ENCODE measurements at regions not wholly inside any gene's neighbourhood (a gene's known extent, or its start where the extent isn't known, plus 50 kb on each side); places are given as distances from the start of the nearest gene placed in this dataset.

DNA sequence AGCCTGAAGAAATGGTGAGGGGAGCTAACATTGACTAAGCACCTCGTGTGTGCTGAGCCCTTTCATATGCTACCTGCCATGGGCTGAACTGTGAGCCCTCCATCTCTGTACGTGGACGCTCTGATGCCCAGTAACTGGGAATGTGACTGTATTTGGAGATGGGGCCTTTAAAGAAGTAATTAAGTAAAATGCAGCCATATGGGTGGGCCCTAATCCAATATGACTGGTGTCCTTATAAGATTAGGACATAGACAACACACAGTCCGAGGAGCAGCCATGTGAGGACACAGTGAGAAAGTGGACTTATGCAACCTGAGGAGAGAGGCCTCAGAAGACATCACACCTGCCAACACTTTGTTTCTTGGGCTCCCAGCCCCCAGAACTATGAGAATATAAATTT, 92.7 kb upstream of the ATP1B1 start:
- Histone ChIP-seq H3K4me3 (ENCODE audit: control insufficient read depth in 2 of 3, extremely low read depth in 1 of 3, insufficient read depth in 2 of 3, low read depth in 1 of 3, low read length in 3 of 3) (no peak overlapping the region), H3K4me2 (ENCODE audit: control insufficient read depth, extremely low read depth, insufficient read depth, low read depth, low read length) (no peak overlapping the region), H2AFZ (ENCODE audit: control insufficient read depth, low read length) (no peak overlapping the region), H3K9ac (ENCODE audit: control insufficient read depth, extremely low read depth, insufficient read depth, low read length) (no peak overlapping the region), H3K36me3 (ENCODE audit: control insufficient read depth in 2 of 2, extremely low read depth in 1 of 2, insufficient read depth in 2 of 2, low read length in 2 of 2) (no peaks in the 10 kb centered on the region), H3K27ac (ENCODE audit: control insufficient read depth, insufficient read depth, low read length) (no peak overlapping the region), H3K9me1 (ENCODE audit: control insufficient read depth, extremely low read depth, insufficient read depth, low read length) (no peaks in the 10 kb centered on the region), H3K4me1 (ENCODE audit: control insufficient read depth, extremely low read depth, insufficient read depth, low read length) (no peaks in the 10 kb centered on the region), H4K20me1 (ENCODE audit: control insufficient read depth, extremely low read depth, insufficient read depth, low read length) (no peaks in the 10 kb centered on the region), H3K9me3 (ENCODE audit: control insufficient read depth, low read depth, low read length) (no peaks in the 10 kb centered on the region), H3K79me2 (ENCODE audit: control insufficient read depth, insufficient read depth, low read length) (no peaks in the 10 kb centered on the region), H3K27me3 (ENCODE audit: control insufficient read depth, extremely low read depth, insufficient read depth, low read length) (peaks cover 8% of the 10 kb centered on the region)
- dilution Hi-C loops (cut with MboI; ENCODE audit: extremely low pct_ligation_motif_present, low sequenced_read_pairs), result no loop called here
- TF ChIP-seq, protein P1, sequence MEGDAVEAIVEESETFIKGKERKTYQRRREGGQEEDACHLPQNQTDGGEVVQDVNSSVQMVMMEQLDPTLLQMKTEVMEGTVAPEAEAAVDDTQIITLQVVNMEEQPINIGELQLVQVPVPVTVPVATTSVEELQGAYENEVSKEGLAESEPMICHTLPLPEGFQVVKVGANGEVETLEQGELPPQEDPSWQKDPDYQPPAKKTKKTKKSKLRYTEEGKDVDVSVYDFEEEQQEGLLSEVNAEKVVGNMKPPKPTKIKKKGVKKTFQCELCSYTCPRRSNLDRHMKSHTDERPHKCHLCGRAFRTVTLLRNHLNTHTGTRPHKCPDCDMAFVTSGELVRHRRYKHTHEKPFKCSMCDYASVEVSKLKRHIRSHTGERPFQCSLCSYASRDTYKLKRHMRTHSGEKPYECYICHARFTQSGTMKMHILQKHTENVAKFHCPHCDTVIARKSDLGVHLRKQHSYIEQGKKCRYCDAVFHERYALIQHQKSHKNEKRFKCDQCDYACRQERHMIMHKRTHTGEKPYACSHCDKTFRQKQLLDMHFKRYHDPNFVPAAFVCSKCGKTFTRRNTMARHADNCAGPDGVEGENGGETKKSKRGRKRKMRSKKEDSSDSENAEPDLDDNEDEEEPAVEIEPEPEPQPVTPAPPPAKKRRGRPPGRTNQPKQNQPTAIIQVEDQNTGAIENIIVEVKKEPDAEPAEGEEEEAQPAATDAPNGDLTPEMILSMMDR (optimal IDR thresholded peaks at IDR 0.05 in 1 of 3, IDR thresholded peaks at IDR 0.05 in 1 of 3, conservative IDR thresholded peaks at IDR 0.05 in 1 of 3; ENCODE audit: extremely low read depth in 1 of 3, insufficient read depth in 2 of 3, low read length in 3 of 3), result no peak
- TF ChIP-seq EZH2 (IDR thresholded peaks at IDR 0.05; ENCODE audit: low read length), result no peak
- DNase-seq (ENCODE audit: low read depth, low spot score), result no peak
- no peak for FAIRE-seq

DNA sequence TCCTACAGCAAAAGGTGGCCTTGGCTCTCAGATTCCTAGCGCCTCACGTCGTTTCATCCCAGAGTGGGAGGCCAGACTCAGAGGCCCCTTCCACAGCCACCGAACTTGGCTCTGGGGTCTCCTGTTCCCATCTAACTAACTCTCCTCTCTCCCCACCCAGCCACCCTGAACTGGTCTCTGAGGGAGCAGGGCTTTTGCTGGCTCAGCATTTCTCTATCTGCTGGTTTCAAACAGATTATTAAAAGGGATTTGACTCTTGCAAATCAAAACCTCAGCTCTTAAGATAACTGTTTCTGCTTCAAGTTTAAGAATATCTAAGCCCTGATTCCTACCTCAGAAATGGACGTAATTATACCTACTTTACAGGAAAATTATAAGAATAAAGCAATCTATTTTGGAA, 91.0 kb upstream of the ATP1B1 start:
- no peak overlapping the region for H3K4me2 ChIP-seq (ENCODE audit: control insufficient read depth, extremely low read depth, insufficient read depth, low read depth, low read length)
- no peaks in the 10 kb centered on the region for H4K20me1 ChIP-seq (ENCODE audit: control insufficient read depth, extremely low read depth, insufficient read depth, low read length)
- no peaks in the 10 kb centered on the region for H3K4me1 ChIP-seq (ENCODE audit: control insufficient read depth, extremely low read depth, insufficient read depth, low read length)
- no peak overlapping the region for H3K27ac ChIP-seq (ENCODE audit: control insufficient read depth, insufficient read depth, low read length)
- no peaks in the 10 kb centered on the region for H3K36me3 ChIP-seq (ENCODE audit: control insufficient read depth in 2 of 2, extremely low read depth in 1 of 2, insufficient read depth in 2 of 2, low read length in 2 of 2)
- FAIRE-seq (no peak), DNase-seq (ENCODE audit: low read depth, low spot score) (no peak)
- H3K4me3 ChIP-seq (ENCODE audit: control insufficient read depth in 2 of 3, extremely low read depth in 1 of 3, insufficient read depth in 2 of 3, low read depth in 1 of 3, low read length in 3 of 3), result no peak overlapping the region
- dilution Hi-C loops (cut with MboI; ENCODE audit: extremely low pct_ligation_motif_present, low sequenced_read_pairs), result no loop called here
- no peaks in the 10 kb centered on the region for H3K9me1 ChIP-seq (ENCODE audit: control insufficient read depth, extremely low read depth, insufficient read depth, low read length)
- H2AFZ ChIP-seq (ENCODE audit: control insufficient read depth, low read length), result no peak overlapping the region
- no peak overlapping the region for H3K9ac ChIP-seq (ENCODE audit: control insufficient read depth, extremely low read depth, insufficient read depth, low read length)
- no peaks in the 10 kb centered on the region for H3K9me3 ChIP-seq (ENCODE audit: control insufficient read depth, low read depth, low read length)
- H3K79me2 ChIP-seq (ENCODE audit: control insufficient read depth, insufficient read depth, low read length), result no peaks in the 10 kb centered on the region
- TF ChIP-seq, protein P1 (optimal IDR thresholded peaks at IDR 0.05 in 1 of 3, IDR thresholded peaks at IDR 0.05 in 1 of 3, conservative IDR thresholded peaks at IDR 0.05 in 1 of 3; ENCODE audit: extremely low read depth in 1 of 3, insufficient read depth in 2 of 3, low read length in 3 of 3), result no peak
- no peak for TF ChIP-seq EZH2 (IDR thresholded peaks at IDR 0.05; ENCODE audit: low read length)
- peaks cover 8% of the 10 kb centered on the region for H3K27me3 ChIP-seq (ENCODE audit: control insufficient read depth, extremely low read depth, insufficient read depth, low read length)

Measured in keratinocyte (primary cell).